GM12864 (cell line): ENCODE measurements at regions not wholly inside any gene's neighbourhood (a gene's known extent, or its start where the extent isn't known, plus 50 kb on each side); places are given as distances from the start of the nearest gene placed in this dataset.
"Not testable (repeated sequence)": the region's sequence is repeated elsewhere in the genome, so short reads cannot be mapped to it uniquely, and the experiment has no call there.

Experiments
- DNase-seq: peaks from one replicate; pipeline ENCODE4 v3.0.0-alpha.2; 2011; ENCODE audit warnings: low read depth
- H3K4me3 ChIP-seq: 2 replicates; pipeline ENCODE4 v1.5.1; 2011; ENCODE audit warnings: mild to moderate bottlenecking, low read depth, low read length, control low read depth
- CTCF ChIP-seq: IDR thresholded peaks from 2 replicates; pipeline ENCODE4 v1.5.1; 2011; ENCODE audit warnings: low read depth, mild to moderate bottlenecking, moderate library complexity, low read length, control low read depth, inconsistent platforms; ENCODE audit errors: missing control alignments

GRCh38 chr4:28279249-28279648, 1418.6 kb downstream of the STIM2 start:
- no peak overlapping the region for H3K4me3 ChIP-seq
- no peak for DNase-seq
- no peak for TF ChIP-seq CTCF

- DNase-seq, H3K4me3 ChIP-seq: not testable (repeated sequence)
These were observed 1425.6 kb downstream of the STIM2 start for GRCh38 chr4:28286266-28286665.

- DNase-seq, result no peak
- H3K4me3 ChIP-seq, result no peak overlapping the region
- no peak for TF ChIP-seq CTCF
These were observed 1427.2 kb downstream of the STIM2 start for GRCh38 chr4:28287831-28288233.

GRCh38 chr4:28296239-28296638, 1435.6 kb downstream of the STIM2 start:
- TF ChIP-seq CTCF, result no peak
- DNase-seq, result no peak
- H3K4me3 ChIP-seq, result no peak overlapping the region

GRCh38 chr4:28310926-28311325, 1450.3 kb downstream of the STIM2 start:
- DNase-seq, result no peak
- no peak overlapping the region for H3K4me3 ChIP-seq
- TF ChIP-seq CTCF, result no peak

GRCh38 chr4:28312497-28312896, 1451.9 kb downstream of the STIM2 start:
- H3K4me3 ChIP-seq, DNase-seq: not testable (repeated sequence)

GRCh38 chr4:28313729-28314713, 1453.4 kb downstream of the STIM2 start:
- no peak for TF ChIP-seq CTCF
- no peak overlapping the region for H3K4me3 ChIP-seq
- no peak for DNase-seq

- no peak overlapping the region for H3K4me3 ChIP-seq
- DNase-seq, result no peak
- no peak for TF ChIP-seq CTCF
These were observed 1456.6 kb downstream of the STIM2 start for GRCh38 chr4:28317221-28317620.
